GM20431 (cell line): ENCODE measurements at regions not wholly inside any gene's neighbourhood (a gene's known extent, or its start where the extent isn't known, plus 50 kb on each side); places are given as distances from the start of the nearest gene placed in this dataset.

ENCODE experiments used
- in situ Hi-C: fragments of 300-500 bp; cut with MseI, MboI; formaldehyde crosslinking; loops from one replicate; pipeline ENCODE4 v1.15.0; 2020; ENCODE audit warnings: low sequenced_read_pairs; ENCODE audit not compliant: unreplicated experiment

DNA sequence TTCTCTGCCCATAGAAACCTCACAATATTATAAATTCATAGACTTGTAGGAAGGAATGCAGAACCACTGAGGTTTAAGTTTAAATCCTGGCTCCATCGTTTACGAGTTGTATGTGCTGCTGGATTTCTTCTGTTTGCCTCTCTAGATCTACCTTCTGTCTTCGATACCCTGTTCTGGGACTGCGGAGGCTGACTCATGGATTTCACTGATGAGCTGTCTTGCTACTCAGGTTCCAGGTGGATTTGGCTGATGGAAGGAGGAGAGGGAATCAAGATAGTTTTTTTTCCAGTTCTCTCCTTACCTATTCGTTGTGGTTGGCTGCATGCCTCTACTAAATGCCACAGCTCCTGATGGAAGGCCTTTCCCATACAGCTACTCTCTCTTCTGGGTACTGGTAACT is 375.8 kb downstream of the REEP3 start:
- in situ Hi-C loops, result no loop called here

DNA sequence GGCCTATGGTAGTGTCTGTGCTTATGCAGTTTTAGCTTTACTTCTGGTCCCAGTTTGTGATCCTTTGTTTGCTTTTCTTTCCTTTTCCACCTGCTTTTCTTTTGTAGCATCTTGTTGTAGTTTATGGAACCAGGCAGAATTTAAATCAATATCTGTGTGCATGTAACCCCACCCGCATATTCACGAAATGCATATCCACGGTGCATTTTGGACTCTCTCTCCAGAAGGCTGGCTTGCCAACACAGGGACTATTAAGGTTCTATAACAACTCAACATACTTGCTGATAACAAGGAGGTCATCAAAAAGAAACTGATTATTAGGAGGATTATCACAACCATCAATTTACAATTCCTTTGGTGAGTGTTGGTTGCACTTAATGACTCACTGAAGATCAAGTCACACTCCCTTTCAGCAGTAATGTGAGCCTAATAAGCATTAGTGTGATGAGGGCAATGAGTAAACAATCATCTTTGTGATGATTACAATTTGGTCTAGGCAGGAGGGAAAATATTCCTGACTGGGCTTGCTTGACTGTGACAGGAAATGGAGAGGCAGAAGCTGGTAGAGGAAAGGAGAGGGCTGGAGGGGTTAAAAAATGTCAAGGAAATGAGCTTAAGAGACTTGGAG is 378.6 kb downstream of the REEP3 start:
- in situ Hi-C loops, result no loop called here

DNA sequence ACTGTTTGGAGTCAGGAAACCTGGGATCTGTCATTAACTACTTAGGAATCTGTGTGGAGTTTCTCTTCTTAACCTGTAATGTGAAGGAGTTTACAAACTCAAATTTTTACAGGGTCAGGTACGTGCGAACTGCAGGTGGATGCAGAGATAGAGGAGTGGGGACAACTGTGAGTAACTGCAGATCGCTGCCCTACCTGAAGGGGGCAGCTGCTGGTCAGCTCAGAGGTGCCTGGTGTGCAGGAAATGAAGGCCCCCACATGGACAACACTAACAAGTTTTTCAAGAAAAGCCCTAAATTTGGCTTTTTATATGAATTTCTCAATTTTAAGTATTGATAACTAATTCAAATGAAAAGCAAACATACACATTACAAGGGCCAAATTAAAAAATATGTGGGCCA is 380.0 kb downstream of the REEP3 start:
- in situ Hi-C loops, result no loop called here

DNA sequence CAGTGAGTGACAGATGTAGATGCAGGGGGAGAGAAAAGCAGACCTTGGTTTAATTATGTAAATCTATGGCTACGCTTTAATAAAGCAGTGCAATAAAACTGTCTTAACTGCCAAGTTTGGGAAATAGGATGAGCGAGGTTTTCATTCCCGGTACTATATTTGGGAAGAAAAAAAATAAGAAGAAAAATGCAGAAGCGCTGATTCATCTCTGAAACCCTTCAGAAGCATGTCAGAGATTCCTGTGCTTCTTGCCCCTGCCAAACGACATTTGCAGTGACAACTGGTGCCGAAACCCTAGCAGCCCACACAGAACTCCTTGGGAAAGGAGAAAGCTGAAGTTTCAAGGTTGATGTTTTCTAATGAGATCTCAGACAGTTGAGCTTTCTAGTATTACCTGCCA is 380.7 kb downstream of the REEP3 start:
- in situ Hi-C loops, result no loop called here

DNA sequence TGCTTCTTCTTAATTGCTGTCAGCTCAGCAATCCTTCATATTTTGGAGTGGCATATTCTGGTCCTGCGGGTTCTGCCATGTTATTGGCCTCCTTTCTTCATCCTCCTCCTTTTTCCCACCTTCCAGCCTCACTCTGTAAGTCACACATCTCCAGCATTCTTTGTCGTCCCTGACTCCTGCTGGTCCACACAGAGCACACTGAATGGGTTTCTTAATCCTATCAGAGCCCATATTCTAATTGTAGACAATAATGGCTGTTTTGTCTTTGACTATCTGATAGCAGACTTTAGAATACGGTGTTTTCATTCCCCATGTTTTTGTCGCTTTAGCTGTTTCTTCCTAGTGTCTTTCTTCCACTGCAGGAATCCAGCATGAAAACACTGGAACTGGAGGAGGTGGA is 389.6 kb downstream of the REEP3 start:
- in situ Hi-C loops, result no loop called here

DNA sequence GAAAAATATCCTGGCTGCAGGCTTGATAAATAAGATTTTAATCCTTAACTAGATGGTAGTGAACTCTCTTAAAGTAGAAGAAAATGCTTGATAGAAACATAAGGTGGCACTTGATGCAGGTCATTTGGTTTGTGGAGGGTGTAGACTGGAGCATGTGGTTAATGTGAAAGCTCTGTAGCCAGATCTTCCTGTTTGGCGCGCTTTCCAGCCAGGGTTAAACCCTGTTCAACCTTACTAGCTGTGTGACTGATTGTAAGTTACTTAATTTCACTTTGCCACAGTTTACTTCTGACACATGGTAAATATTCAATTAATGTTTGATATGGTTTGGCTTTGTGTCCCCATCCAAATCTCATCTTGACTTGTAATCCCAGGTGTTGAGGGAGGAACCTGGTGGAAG is 394.0 kb downstream of the REEP3 start:
- in situ Hi-C loops, result no loop called here

DNA sequence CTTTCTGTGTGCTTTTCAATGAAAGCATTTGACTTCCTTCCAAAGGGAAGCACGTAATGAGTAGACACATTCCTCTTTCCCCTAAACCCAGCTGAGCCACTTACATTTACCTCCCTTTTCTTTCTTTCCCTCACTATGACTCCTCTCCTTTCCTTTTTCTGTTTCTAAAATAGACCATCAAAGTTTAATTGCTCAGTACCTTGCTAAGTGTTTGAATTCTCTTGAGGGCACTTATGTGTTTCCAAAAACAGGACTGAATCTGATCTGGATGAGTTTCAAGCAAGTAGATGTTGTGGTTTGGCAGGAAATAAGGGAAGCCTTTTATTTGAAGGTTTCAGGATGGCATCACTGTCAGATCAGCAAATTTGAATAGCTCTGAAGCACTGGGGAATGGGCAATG is 396.2 kb downstream of the REEP3 start:
- in situ Hi-C loops, result no loop called here

DNA sequence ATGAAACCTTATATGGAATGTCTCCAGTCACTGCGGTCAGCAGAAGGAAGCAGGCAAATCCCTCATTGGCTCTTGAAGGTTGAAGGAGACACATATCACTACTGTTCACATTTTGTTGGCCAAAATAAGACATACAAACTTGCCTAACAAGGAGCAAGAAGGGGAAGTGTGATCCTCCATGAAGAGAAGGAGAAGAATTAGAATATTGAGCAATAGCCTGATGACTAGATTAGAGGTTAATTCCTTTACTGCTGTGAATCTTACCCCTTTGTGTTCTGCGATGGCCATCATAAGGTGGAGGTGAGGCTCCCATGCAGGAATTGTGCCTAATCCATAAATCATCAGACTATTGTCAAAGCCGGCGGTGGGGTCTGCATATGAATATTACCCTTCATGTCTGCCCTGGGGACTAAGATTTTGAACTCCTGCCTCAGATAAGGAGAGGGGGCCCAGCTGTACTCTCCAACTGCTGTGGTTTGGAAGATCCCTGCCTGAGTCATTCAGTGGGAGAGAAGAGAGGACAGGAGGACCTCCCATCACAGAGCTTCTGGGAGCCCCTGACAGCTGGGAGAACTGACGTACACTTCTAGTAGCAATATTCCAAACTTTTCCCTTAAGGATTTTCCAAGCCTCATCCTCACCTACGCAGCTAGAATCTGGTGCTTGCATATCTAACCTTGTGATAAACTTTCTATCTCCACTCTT is 398.5 kb downstream of the REEP3 start:
- in situ Hi-C loops, result no loop called here

DNA sequence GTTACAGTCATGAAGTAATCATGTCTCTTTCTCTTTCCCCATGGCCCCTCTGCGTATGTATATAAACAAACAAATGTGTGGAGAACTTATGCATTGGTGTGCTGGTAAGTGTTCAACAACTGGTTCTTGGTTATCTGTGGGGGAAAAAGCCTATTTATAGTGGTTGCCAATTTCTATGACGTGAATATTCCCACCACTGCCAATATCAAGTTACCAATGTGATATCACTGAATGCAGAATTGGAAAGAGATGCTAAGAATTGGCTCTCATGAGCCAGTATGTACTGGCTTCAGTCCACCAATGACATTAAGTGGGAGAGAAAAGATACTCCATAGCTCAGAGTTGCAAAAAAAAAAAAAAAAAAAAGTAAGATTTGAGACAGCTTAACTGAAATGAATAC is 399.7 kb downstream of the REEP3 start:
- in situ Hi-C loops, result no loop called here

DNA sequence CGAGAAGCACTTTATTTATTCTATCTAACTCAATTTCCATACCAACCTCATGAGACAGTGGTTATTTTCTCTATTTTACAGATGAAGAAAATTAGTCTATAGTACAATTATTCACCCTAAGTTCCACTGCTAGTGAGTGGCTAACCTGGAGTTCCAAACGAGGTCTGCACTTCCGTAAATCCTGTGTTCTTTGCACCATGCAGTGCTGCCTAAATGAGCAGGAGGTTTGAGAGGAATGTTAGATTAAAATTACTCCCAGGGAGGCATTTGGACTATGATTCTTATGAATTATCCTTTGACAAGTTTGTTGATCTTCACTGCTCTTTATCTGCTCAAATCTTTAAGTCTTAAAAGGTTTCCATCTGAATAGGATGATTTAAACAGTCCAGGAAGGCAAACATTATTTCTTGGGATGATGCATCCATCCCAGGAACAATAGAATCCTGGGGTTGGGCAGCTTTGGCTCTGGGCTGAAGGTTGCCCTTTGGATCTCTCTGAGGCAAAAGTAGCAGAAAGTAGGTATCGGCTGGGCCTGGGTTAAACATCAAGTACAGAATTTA is 400.8 kb downstream of the REEP3 start:
- in situ Hi-C loops, result no loop called here

DNA sequence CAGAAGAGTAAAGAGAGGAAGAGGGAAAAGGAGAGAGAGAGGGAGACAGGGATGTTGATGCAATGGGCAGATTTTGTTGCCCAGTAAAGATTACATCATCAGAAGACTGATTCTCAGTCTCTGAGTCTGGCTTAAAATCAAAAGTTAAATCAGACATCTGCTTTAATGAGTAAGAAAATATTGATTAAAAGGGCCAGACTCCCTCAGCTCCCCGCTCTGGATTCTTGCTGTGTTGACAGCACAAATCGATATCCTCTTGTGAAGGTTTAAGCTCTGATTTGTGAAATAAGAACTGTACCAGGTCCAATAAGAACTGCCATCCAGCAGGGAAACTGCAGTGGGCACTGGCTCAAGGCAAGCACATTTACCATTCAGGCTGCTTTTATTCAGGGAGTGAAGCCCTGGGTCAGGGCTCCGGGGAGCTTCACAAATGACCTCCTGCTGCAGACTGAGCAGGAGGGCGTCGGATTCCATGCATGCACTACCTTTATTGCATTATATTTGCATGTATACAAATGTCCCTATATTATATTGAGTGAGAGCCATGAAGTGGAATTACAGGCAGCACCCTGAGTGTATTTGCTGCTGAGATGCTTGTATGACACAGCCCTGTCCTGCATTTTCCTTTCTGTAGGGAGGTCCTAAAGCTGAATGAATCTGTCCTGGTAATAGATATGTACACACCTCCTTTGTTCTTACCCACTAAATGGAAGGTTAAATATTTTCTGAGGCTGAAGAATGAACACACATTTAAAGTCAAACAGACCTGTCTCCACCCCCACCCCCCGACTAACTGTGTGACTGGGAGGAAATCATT is 401.5 kb downstream of the REEP3 start:
- in situ Hi-C loops, result no loop called here

DNA sequence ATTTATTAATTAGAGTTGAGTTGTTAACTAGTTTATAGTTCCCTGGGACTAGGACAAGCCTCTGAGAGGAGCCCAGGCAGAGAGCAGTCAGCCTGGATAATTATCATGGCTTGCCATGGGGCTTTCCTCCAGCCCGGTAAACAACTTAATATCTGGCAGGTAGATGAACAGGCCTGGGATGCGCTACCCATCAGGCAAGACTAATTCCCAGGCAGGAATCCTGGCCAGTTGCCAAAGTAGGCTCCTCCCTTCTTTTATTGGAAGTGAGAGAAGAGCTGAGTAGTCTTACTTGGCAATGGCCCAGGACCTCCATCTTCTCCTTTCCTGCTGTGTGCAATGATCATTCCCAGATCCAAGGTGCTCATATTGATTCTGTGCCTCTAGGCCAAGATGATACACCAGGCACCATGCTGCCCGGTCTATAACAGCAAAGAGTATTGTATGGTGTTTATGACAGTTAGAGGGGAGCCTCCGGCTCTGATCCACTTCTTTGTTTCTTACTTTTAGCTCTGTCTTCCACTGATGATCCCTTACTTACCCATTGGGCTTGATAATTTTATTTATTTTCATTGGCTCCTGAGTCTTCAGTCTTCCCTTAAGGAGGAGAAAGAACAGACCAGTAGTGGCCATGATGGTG is 408.7 kb downstream of the REEP3 start:
- in situ Hi-C loops, result no loop called here

DNA sequence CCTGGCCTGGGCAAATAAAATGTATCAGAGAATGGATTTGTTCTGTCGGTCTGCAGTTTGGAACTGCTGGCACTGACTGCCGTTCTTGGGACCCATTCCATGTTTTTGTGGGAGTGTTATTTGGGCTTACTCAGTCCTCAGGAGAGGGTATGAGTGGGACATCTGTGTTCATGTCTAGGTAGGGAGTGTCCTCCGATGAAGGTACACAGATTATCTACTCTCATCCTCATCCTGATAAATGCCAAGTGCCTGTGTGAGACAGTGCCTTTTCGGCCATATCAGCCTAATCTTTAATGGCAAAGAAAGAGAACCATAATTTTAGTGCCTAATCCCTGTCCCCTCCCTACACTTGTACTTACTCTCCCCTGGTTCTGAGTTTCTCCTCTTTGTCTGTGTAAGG is 409.4 kb downstream of the REEP3 start:
- in situ Hi-C loops, result no loop called here

DNA sequence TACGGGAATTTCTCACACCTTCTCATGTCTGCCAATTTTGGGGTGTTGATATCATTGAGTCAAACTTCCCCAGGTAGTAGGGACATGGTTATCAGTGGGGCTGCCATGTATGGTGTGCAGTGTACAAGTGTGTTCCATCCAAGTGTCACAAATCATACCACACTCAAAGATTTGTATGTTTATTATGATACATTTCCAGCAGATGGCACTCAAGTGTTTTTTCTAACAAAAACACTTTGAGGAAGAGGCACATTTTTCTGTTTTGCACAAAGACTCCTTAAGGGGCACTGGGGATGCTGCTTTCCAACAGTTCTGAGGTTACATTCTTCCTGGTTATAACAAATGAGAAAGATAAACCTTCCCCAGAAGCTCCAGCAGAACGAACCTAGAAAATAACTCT is 414.5 kb downstream of the REEP3 start:
- in situ Hi-C loops, result no loop called here

DNA sequence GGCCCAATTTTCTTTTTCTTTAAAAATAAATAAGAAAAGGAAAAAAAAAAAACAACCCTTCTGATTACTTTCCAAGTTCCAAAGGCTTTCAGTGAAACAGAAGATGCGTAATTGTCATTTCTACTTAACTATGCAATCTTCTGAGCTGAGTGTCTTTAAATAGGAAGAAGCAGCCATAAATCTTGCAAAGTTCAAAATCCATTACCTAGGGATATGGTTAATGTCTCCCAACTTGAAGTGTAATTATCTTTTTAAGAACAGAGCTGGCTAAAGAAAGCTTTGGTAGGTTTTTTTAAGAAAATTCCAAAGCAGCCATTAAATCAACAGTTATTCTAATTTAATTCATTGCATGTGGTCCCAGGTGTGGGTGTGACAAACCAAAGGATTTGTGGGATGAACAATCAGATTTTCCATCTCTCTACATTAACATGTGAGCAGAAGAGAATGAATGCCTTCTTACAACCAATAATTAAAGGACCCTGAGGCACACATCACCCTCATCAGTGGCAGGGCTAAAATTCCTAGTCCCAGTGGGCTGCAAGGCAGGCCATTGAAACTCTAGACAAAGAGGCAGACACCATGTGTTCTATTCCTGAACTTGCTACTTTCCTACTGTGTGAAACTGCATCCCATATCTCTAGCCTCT is 419.2 kb downstream of the REEP3 start:
- in situ Hi-C loops, result no loop called here

DNA sequence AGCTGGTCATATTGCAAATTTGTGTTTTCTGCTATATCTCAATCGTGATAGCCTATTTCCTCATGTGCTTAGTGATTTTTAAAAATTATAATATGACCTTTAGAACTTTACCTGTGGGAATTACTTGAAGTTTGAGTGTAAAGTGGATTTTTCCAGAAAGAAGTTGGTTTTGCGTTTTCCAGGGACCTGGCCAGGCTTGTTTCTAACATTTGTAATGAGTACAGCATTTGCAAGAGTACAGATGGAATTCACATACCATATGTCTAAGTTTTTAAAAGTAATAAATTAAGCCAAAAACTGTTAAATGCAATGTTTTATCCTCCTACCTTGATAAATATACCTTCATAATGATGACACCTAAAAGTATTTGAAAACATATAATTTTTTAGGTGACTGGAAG is 443.2 kb downstream of the REEP3 start:
- in situ Hi-C loops, result no loop called here

DNA sequence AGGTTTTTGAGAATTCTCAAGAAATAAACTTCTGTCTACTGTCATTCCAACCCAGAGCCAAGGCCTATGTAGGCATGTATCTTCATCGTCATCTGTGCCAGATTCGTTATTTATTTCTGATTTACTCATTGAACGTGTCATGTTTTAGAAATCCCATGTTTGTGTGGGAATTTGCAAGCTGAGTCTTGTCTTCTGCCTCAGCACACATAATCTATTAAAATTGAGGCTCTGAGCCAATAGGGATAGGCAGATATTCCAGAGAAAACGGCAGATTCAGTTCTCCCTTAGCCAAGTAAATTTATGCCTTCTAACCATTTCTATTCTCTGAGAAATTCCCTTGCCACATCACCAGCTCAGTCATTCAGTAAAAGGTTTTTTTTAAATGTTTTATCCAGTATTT is 444.6 kb downstream of the REEP3 start:
- in situ Hi-C loops, result no loop called here

DNA sequence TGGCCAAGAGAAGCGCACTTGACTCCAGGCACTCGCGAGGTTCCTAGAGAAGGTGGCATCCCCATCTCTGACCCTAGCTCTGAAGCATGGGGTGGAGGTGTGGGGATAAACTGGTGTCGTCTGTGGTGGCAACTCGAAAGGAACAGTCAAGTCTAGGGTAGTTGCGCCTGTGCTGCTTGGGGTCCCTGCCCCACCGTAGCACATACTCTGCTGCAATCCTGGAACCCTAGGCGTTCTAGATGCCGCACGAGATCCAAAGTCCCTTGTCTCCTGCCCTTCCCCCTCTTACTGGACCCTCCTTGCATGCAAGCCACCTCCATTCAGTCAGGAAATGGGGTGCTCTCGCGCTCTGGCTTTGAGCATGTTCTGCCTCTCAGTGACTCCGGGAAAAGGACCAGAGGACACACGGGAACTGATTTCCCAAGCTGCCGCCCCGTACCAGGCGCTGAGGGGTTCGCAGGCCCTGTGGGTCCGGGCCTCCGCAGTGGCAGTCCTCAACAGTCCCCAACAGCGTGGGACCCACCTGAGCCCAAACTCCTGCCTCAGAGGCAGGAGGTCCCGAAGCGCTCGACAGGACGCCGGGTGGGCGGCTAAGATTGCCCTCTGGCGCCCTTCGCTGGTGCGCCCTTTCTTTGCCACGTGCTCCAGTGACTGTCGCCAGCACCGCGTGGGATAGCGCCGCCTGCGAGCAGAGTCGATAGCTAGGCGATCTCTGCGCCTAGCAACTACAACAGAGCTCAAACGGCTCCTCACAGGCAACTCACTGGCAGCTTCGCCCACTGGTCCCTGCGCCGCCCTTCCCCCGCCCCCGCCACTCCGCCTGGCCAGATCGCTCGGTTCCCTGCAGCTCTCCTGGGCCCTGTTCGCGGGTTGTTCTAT is 452.0 kb downstream of the REEP3 start:
- in situ Hi-C loops, result no loop called here

DNA sequence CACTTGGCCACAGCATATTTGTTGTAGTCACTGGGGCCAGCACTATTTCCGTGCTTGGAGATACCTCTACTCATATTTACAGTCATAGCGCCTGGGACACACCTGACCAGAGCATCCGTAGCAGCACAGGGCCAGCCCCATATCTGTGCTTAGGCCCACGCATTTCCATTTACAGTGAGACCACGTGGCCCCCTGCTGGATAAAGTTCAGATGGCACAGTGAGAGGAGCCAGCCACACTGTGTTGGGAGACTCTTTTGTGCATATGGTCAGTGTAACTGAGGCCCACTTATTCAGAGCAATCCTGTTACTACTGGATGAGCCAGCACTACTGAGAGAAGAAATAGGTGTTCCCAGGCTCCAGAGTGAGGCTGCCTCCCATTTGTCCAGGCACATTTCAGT is 455.3 kb downstream of the REEP3 start:
- in situ Hi-C loops, result no loop called here
